Neural cell (in vitro differentiated cells): ENCODE measurements at regions not wholly inside any gene's neighbourhood (a gene's known extent, or its start where the extent isn't known, plus 50 kb on each side); places are given as distances from the start of the nearest gene placed in this dataset.
A peak's percentile ranks its signal among the peaks of the same experiment; 100 is the strongest.

Experiments
- H2AFZ ChIP-seq: fragments of 200-600, 300-800 bp; sonication (generic), shearing (Covaris generic); 2 replicates; pipeline ENCODE4 v1.6.0; 2014; ENCODE audit warnings: low read depth, mild to moderate bottlenecking, antibody characterized with exemption, low read length, moderate library complexity
- H3F3A ChIP-seq: fragments of 200-600 bp; shearing (Covaris generic); 2 replicates; pipeline ENCODE4 v1.6.1; 2016; ENCODE audit warnings: mild to moderate bottlenecking, moderate library complexity, mixed read lengths, antibody characterized with exemption, low read length; ENCODE audit not compliant: insufficient read depth, poor library complexity, severe bottlenecking
- H3K27ac ChIP-seq: fragments of 200-600, 300-800 bp; sonication (generic), shearing (Covaris generic); 2 replicates; pipeline ENCODE4 v1.5.1; 2014; ENCODE audit warnings: mild to moderate bottlenecking, low read length, moderate library complexity
- H3K27me3 ChIP-seq: fragments of 300-800, 200-600 bp; sonication (generic), shearing (Covaris generic); 2 replicates; pipeline ENCODE4 v1.6.0; 2014; ENCODE audit warnings: mild to moderate bottlenecking, low read depth, low read length, moderate library complexity; ENCODE audit not compliant: insufficient read depth
- H3K36me3 ChIP-seq: fragments of 300-800, 200-600 bp; sonication (generic), shearing (Covaris generic); 2 replicates; pipeline ENCODE4 v1.5.1; 2014; ENCODE audit warnings: mild to moderate bottlenecking, antibody characterized with exemption, low read length, moderate library complexity; ENCODE audit not compliant: insufficient read depth
- H3K4me2 ChIP-seq: fragments of 300-800, 200-600 bp; sonication (generic), shearing (Covaris generic); 2 replicates; pipeline ENCODE4 v1.6.0; 2014; ENCODE audit warnings: mild to moderate bottlenecking, low read length
- H3K4me3 ChIP-seq: fragments of 300-800, 200-600 bp; sonication (generic), shearing (Covaris generic); 2 replicates; pipeline ENCODE4 v1.5.1; 2014; ENCODE audit warnings: mild to moderate bottlenecking, low read length, moderate library complexity
- H3K79me2 ChIP-seq: fragments of 200-600 bp; shearing (Covaris generic); replicated peaks from 2 replicates; pipeline ENCODE4 v1.6.0; 2014; ENCODE audit warnings: mild to moderate bottlenecking, low read length, moderate library complexity; ENCODE audit not compliant: insufficient read depth
- H3K9ac ChIP-seq: fragments of 300-800, 200-600 bp; sonication (generic), shearing (Covaris generic); 2 replicates; pipeline ENCODE4 v1.6.1; 2016; ENCODE audit warnings: mild to moderate bottlenecking, low read length, mixed read lengths
- H3K9me2 ChIP-seq: fragments of 200-600 bp; shearing (Covaris generic); 2 replicates; pipeline ENCODE4 v1.6.1; 2016; ENCODE audit warnings: mild to moderate bottlenecking, low read length, mixed read lengths; ENCODE audit not compliant: insufficient read depth
- H3K9me3 ChIP-seq: fragments of 200-600, 300-800 bp; sonication (generic), shearing (Covaris generic); 2 replicates; pipeline ENCODE4 v1.6.1; 2016; ENCODE audit warnings: mild to moderate bottlenecking, mixed run types, low read length, moderate library complexity, mixed read lengths
- H4K20me1 ChIP-seq: fragments of 200-600 bp; shearing (Covaris generic); 2 replicates; pipeline ENCODE4 v1.6.1; 2016; ENCODE audit warnings: mild to moderate bottlenecking, mixed run types; ENCODE audit not compliant: insufficient read depth
- EP300 ChIP-seq: fragments of 450-650 bp; conservative IDR thresholded peaks from 2 replicates; pipeline ENCODE4 v1.6.1; 2014; ENCODE audit warnings: antibody characterized with exemption, mild to moderate bottlenecking, moderate library complexity; ENCODE audit not compliant: poor library complexity, severe bottlenecking
- EZH2 ChIP-seq: fragments of 200-600, 300-800 bp; shearing (Covaris generic), sonication (generic); IDR thresholded peaks from 2 replicates; pipeline ENCODE4 v1.6.1; 2014; ENCODE audit warnings: antibody characterized with exemption, low read length, borderline replicate concordance, mild to moderate bottlenecking; ENCODE audit not compliant: insufficient read depth, poor library complexity, severe bottlenecking
- MXI1 ChIP-seq: fragments of 450-650 bp; conservative IDR thresholded peaks from 2 replicates; pipeline ENCODE4 v1.6.1; 2014; ENCODE audit warnings: antibody characterized with exemption, mild to moderate bottlenecking; ENCODE audit not compliant: poor library complexity, severe bottlenecking
- POLR2AphosphoS5 ChIP-seq: IDR thresholded peaks from 2 replicates; pipeline ENCODE4 v1.6.1; 2012
- RAD21 ChIP-seq: fragments of 450-650 bp; conservative IDR thresholded peaks from 2 replicates; pipeline ENCODE4 v1.6.1; 2014; ENCODE audit warnings: antibody characterized with exemption, mild to moderate bottlenecking, moderate library complexity
- SMC3 ChIP-seq: fragments of 450-650 bp; conservative IDR thresholded peaks from 2 replicates; pipeline ENCODE4 v1.6.1; 2014; ENCODE audit warnings: antibody characterized with exemption, mild to moderate bottlenecking, moderate library complexity; ENCODE audit not compliant: poor library complexity
- TAF1 ChIP-seq: IDR thresholded peaks from 2 replicates; pipeline ENCODE4 v1.6.1; 2012; ENCODE audit warnings: low read depth
- TF ChIP-seq, protein P1 (sequence below): IDR thresholded peaks from 2 replicates; pipeline ENCODE4 v1.6.1; 2012; ENCODE audit warnings: borderline replicate concordance
- TF ChIP-seq, protein P2 (sequence below): fragments of 450-650 bp; IDR thresholded peaks from 2 replicates; pipeline ENCODE4 v1.5.1; 2014; ENCODE audit warnings: antibody characterized with exemption, mild to moderate bottlenecking, moderate library complexity; ENCODE audit not compliant: poor library complexity, severe bottlenecking

DNA sequence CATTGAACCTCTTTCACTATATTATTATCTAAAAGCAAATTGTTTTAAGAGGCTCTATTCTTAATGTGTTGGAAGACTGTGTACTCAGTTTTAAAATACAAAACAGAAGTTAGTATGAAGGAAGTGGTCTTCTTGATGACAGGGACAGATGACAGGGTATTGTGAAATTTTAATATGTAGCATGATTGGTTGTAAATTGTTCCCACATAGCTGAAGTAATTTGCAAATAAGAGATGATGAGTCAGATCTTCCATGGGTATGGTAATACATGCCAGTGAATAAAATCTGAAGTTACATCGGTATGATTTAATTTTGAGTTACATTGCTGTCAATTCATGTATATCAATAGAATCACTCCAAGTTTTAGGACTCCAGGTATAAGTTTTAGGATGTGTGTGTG is 454.8 kb downstream of the AEBP2 start:
- no peaks in the 10 kb centered on the region for H3K27me3 ChIP-seq
- no peak overlapping the region for H3K4me3 ChIP-seq
- no peak overlapping the region for H2AFZ ChIP-seq
- no peaks in the 10 kb centered on the region for H3K9me2 ChIP-seq
- H3K4me2 ChIP-seq, result no peak overlapping the region
- H3K9me3 ChIP-seq, result no peaks in the 10 kb centered on the region
- no peaks in the 10 kb centered on the region for H3F3A ChIP-seq
- H4K20me1 ChIP-seq, result no peaks in the 10 kb centered on the region
- no peaks in the 10 kb centered on the region for H3K79me2 ChIP-seq
- no peaks in the 10 kb centered on the region for H3K36me3 ChIP-seq
- H3K27ac ChIP-seq, result no peak overlapping the region
- H3K9ac ChIP-seq, result no peak overlapping the region
- TF ChIP-seq, protein P1, sequence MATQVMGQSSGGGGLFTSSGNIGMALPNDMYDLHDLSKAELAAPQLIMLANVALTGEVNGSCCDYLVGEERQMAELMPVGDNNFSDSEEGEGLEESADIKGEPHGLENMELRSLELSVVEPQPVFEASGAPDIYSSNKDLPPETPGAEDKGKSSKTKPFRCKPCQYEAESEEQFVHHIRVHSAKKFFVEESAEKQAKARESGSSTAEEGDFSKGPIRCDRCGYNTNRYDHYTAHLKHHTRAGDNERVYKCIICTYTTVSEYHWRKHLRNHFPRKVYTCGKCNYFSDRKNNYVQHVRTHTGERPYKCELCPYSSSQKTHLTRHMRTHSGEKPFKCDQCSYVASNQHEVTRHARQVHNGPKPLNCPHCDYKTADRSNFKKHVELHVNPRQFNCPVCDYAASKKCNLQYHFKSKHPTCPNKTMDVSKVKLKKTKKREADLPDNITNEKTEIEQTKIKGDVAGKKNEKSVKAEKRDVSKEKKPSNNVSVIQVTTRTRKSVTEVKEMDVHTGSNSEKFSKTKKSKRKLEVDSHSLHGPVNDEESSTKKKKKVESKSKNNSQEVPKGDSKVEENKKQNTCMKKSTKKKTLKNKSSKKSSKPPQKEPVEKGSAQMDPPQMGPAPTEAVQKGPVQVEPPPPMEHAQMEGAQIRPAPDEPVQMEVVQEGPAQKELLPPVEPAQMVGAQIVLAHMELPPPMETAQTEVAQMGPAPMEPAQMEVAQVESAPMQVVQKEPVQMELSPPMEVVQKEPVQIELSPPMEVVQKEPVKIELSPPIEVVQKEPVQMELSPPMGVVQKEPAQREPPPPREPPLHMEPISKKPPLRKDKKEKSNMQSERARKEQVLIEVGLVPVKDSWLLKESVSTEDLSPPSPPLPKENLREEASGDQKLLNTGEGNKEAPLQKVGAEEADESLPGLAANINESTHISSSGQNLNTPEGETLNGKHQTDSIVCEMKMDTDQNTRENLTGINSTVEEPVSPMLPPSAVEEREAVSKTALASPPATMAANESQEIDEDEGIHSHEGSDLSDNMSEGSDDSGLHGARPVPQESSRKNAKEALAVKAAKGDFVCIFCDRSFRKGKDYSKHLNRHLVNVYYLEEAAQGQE, result no peak
- TF ChIP-seq SMC3 (no peak), POLR2AphosphoS5 (no peak), TAF1 (no peak), MXI1 (no peak), EZH2 (no peak), EP300 (no peak)

DNA sequence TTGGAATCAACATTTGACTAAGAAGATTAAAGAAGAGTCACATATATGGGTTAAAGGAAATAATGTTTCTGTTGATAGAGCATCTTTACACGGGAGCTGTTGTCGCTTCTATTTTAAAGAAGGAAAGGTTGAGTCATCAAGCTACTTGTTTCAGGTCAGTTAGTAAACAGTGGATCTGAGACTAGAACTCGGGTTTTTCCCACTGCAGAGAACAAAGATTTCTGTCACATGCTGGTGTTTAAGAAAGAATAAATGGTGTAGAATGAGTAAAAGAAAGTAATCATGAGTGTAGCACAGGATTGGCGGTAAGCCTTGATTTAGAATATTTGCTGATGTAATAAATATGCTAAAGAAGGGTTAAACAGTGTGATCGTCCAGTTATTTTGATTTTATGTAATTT is 455.5 kb downstream of the AEBP2 start:
- H3K9ac ChIP-seq, result no peak overlapping the region
- no peaks in the 10 kb centered on the region for H4K20me1 ChIP-seq
- H3K36me3 ChIP-seq, result no peaks in the 10 kb centered on the region
- no peaks in the 10 kb centered on the region for H3K27me3 ChIP-seq
- H3K27ac ChIP-seq, result no peak overlapping the region
- no peak overlapping the region for H3K4me3 ChIP-seq
- TF ChIP-seq MXI1, result no peak
- TF ChIP-seq EZH2, result no peak
- TF ChIP-seq, protein P2, sequence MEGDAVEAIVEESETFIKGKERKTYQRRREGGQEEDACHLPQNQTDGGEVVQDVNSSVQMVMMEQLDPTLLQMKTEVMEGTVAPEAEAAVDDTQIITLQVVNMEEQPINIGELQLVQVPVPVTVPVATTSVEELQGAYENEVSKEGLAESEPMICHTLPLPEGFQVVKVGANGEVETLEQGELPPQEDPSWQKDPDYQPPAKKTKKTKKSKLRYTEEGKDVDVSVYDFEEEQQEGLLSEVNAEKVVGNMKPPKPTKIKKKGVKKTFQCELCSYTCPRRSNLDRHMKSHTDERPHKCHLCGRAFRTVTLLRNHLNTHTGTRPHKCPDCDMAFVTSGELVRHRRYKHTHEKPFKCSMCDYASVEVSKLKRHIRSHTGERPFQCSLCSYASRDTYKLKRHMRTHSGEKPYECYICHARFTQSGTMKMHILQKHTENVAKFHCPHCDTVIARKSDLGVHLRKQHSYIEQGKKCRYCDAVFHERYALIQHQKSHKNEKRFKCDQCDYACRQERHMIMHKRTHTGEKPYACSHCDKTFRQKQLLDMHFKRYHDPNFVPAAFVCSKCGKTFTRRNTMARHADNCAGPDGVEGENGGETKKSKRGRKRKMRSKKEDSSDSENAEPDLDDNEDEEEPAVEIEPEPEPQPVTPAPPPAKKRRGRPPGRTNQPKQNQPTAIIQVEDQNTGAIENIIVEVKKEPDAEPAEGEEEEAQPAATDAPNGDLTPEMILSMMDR, result no peak
- no peak for TF ChIP-seq RAD21
- no peak for TF ChIP-seq EP300
- no peak for TF ChIP-seq POLR2AphosphoS5
- no peak for TF ChIP-seq SMC3
- TF ChIP-seq, protein P1, result no peak
- TF ChIP-seq TAF1, result no peak
- no peaks in the 10 kb centered on the region for H3F3A ChIP-seq
- H3K4me2 ChIP-seq, result peak overlapping the region; percentile 16
- no peak overlapping the region for H2AFZ ChIP-seq
- H3K9me2 ChIP-seq, result no peaks in the 10 kb centered on the region
- H3K9me3 ChIP-seq, result peaks cover 3% of the 10 kb centered on the region
- no peaks in the 10 kb centered on the region for H3K79me2 ChIP-seq
